ENCODE measurements at regions not wholly inside any gene's neighbourhood (a gene's known extent, or its start where the extent isn't known, plus 50 kb on each side); places are given as distances from the start of the nearest gene placed in this dataset.
"Not testable (repeated sequence)": the region's sequence is repeated elsewhere in the genome, so short reads cannot be mapped to it uniquely, and the experiment has no call there.

- Mint-ChIP-seq H3K4me1 (no peaks in the 10 kb centered on the region), H3K27me3 (no peaks in the 10 kb centered on the region), H3K36me3 (no peaks in the 10 kb centered on the region), H3K27ac (no peak overlapping the region), H3K4me3 (no peak overlapping the region), H3K9me3 (no peaks in the 10 kb centered on the region)
- ATAC-seq: no peak
These were observed 135.5 kb upstream of the SALL4 start for GRCh38 chr20:51937779-51938178.

GRCh38 chr20:51936377-51936776, 134.1 kb upstream of the SALL4 start:
- Mint-ChIP-seq H3K9me3 (no peaks in the 10 kb centered on the region), H3K4me3 (no peak overlapping the region), H3K36me3 (no peaks in the 10 kb centered on the region), H3K27me3 (no peaks in the 10 kb centered on the region), H3K27ac (no peak overlapping the region), H3K4me1 (no peaks in the 10 kb centered on the region)
- no peak for ATAC-seq

GRCh38 chr20:51935003-51935358, 132.7 kb upstream of the SALL4 start:
- no peaks in the 10 kb centered on the region for H3K4me1 Mint-ChIP-seq
- no peaks in the 10 kb centered on the region for H3K36me3 Mint-ChIP-seq
- no peak overlapping the region for H3K4me3 Mint-ChIP-seq
- H3K27ac Mint-ChIP-seq: no peak overlapping the region
- no peaks in the 10 kb centered on the region for H3K27me3 Mint-ChIP-seq
- ATAC-seq: no peak
- H3K9me3 Mint-ChIP-seq: no peaks in the 10 kb centered on the region

- Mint-ChIP-seq H3K4me1 (no peaks in the 10 kb centered on the region), H3K9me3 (no peaks in the 10 kb centered on the region), H3K4me3 (no peak overlapping the region), H3K27me3 (no peaks in the 10 kb centered on the region), H3K27ac (no peak overlapping the region), H3K36me3 (no peaks in the 10 kb centered on the region)
- no peak for ATAC-seq
These were observed 132.1 kb upstream of the SALL4 start for GRCh38 chr20:51934301-51935002.

- peaks cover 7% of the 10 kb centered on the region for H3K9me3 Mint-ChIP-seq
- no peak for ATAC-seq
These were observed 129.1 kb upstream of the SALL4 start for GRCh38 chr20:51931371-51931781.

GRCh38 chr20:51930775-51931174, 128.5 kb upstream of the SALL4 start:
- Mint-ChIP-seq H3K4me1 (no peaks in the 10 kb centered on the region), H3K27me3 (no peaks in the 10 kb centered on the region), H3K27ac (no peak overlapping the region), H3K36me3 (no peaks in the 10 kb centered on the region), H3K9me3 (peaks cover 7% of the 10 kb centered on the region), H3K4me3 (no peak overlapping the region)
- ATAC-seq: no peak

More at GRCh38 chr20:51931371-51931781, 129.1 kb upstream of the SALL4 start:
- H3K27ac Mint-ChIP-seq: no peak overlapping the region
- H3K36me3 Mint-ChIP-seq: no peaks in the 10 kb centered on the region
- H3K4me1 Mint-ChIP-seq: no peaks in the 10 kb centered on the region
- H3K27me3 Mint-ChIP-seq: no peaks in the 10 kb centered on the region
- no peak overlapping the region for H3K4me3 Mint-ChIP-seq

GRCh38 chr20:51928931-51929330, 126.6 kb upstream of the SALL4 start:
- Mint-ChIP-seq H3K36me3 (no peaks in the 10 kb centered on the region), H3K27ac (no peak overlapping the region), H3K4me1 (no peaks in the 10 kb centered on the region), H3K4me3 (no peak overlapping the region), H3K9me3 (peaks cover 7% of the 10 kb centered on the region), H3K27me3 (no peaks in the 10 kb centered on the region)
- no peak for ATAC-seq

GRCh38 chr20:51927970-51928369, 125.6 kb upstream of the SALL4 start:
- H3K9me3 Mint-ChIP-seq, ATAC-seq, H3K36me3 Mint-ChIP-seq, H3K4me3 Mint-ChIP-seq, H3K27me3 Mint-ChIP-seq, H3K27ac Mint-ChIP-seq, H3K4me1 Mint-ChIP-seq: not testable (repeated sequence)

GRCh38 chr20:51926670-51927305, 124.5 kb upstream of the SALL4 start:
- H3K27me3 Mint-ChIP-seq: no peaks in the 10 kb centered on the region
- H3K4me3 Mint-ChIP-seq: no peak overlapping the region
- no peak for ATAC-seq
- peaks cover 7% of the 10 kb centered on the region for H3K9me3 Mint-ChIP-seq
- no peaks in the 10 kb centered on the region for H3K4me1 Mint-ChIP-seq
- H3K36me3 Mint-ChIP-seq: no peaks in the 10 kb centered on the region
- H3K27ac Mint-ChIP-seq: no peak overlapping the region

- Mint-ChIP-seq H3K9me3 (peaks cover 7% of the 10 kb centered on the region), H3K36me3 (no peaks in the 10 kb centered on the region), H3K27me3 (no peaks in the 10 kb centered on the region), H3K4me1 (no peaks in the 10 kb centered on the region), H3K4me3 (no peak overlapping the region), H3K27ac (no peak overlapping the region)
- no peak for ATAC-seq
These were observed 122.2 kb upstream of the SALL4 start for GRCh38 chr20:51924509-51924908.

- Mint-ChIP-seq H3K27ac (no peak overlapping the region), H3K27me3 (no peaks in the 10 kb centered on the region)
- no peak for ATAC-seq
These were observed 121.3 kb upstream of the SALL4 start for GRCh38 chr20:51923633-51924032.

GRCh38 chr20:51922812-51923211, 120.5 kb upstream of the SALL4 start:
- H3K4me1 Mint-ChIP-seq, H3K9me3 Mint-ChIP-seq, H3K27ac Mint-ChIP-seq, H3K27me3 Mint-ChIP-seq, ATAC-seq, H3K4me3 Mint-ChIP-seq, H3K36me3 Mint-ChIP-seq: not testable (repeated sequence)

More at GRCh38 chr20:51923633-51924032, 121.3 kb upstream of the SALL4 start:
- no peaks in the 10 kb centered on the region for H3K4me1 Mint-ChIP-seq
- H3K36me3 Mint-ChIP-seq: no peaks in the 10 kb centered on the region
- no peak overlapping the region for H3K4me3 Mint-ChIP-seq
- peaks cover 7% of the 10 kb centered on the region for H3K9me3 Mint-ChIP-seq

- no peak for ATAC-seq
- Mint-ChIP-seq H3K9me3 (no peaks in the 10 kb centered on the region), H3K36me3 (no peaks in the 10 kb centered on the region), H3K4me1 (no peaks in the 10 kb centered on the region), H3K4me3 (no peak overlapping the region), H3K27me3 (no peaks in the 10 kb centered on the region), H3K27ac (no peak overlapping the region)
These were observed 116.2 kb upstream of the SALL4 start for GRCh38 chr20:51918561-51918960.

GRCh38 chr20:51917886-51918535, 115.7 kb upstream of the SALL4 start:
- H3K27me3 Mint-ChIP-seq: peaks cover 5% of the 10 kb centered on the region
- H3K4me3 Mint-ChIP-seq: no peak overlapping the region
- H3K9me3 Mint-ChIP-seq: no peaks in the 10 kb centered on the region
- H3K36me3 Mint-ChIP-seq: no peaks in the 10 kb centered on the region
- no peak for ATAC-seq
- no peak overlapping the region for H3K27ac Mint-ChIP-seq
- no peaks in the 10 kb centered on the region for H3K4me1 Mint-ChIP-seq

GRCh38 chr20:51916244-51916643, 113.9 kb upstream of the SALL4 start:
- H3K27me3 Mint-ChIP-seq: peaks cover 12% of the 10 kb centered on the region
- no peak overlapping the region for H3K4me3 Mint-ChIP-seq
- no peaks in the 10 kb centered on the region for H3K36me3 Mint-ChIP-seq
- H3K27ac Mint-ChIP-seq: no peak overlapping the region
- no peaks in the 10 kb centered on the region for H3K4me1 Mint-ChIP-seq
- ATAC-seq: no peak
- H3K9me3 Mint-ChIP-seq: no peaks in the 10 kb centered on the region

- no peak for ATAC-seq
- no peaks in the 10 kb centered on the region for H3K4me1 Mint-ChIP-seq
- H3K4me3 Mint-ChIP-seq: no peak overlapping the region
- H3K27ac Mint-ChIP-seq: no peak overlapping the region
- H3K27me3 Mint-ChIP-seq: peaks cover 12% of the 10 kb centered on the region
- no peaks in the 10 kb centered on the region for H3K9me3 Mint-ChIP-seq
- H3K36me3 Mint-ChIP-seq: no peaks in the 10 kb centered on the region
These were observed 112.4 kb upstream of the SALL4 start for GRCh38 chr20:51914758-51915157.
